DOHH2 (cell line): ENCODE measurements at regions not wholly inside any gene's neighbourhood (a gene's known extent, or its start where the extent isn't known, plus 50 kb on each side); places are given as distances from the start of the nearest gene placed in this dataset.

Experiments
- H3F3A ChIP-seq: fragments of 200-600 bp; sonication (generic), shearing (Covaris generic); 2 replicates; pipeline ENCODE4 v1.6.0; 2016; ENCODE audit warnings: antibody characterized with exemption, mild to moderate bottlenecking; ENCODE audit not compliant: control insufficient read depth, insufficient read depth
- H3K27ac ChIP-seq: fragments of 200-600 bp; sonication (generic); 2 replicates; pipeline ENCODE4 v1.5.1; 2014; ENCODE audit warnings: low read depth, mild to moderate bottlenecking, low read length, moderate library complexity
- H3K27me3 ChIP-seq: fragments of 200-600 bp; sonication (generic); 2 replicates; pipeline ENCODE4 v1.6.1; 2014; ENCODE audit warnings: mild to moderate bottlenecking, low read length, mixed read lengths; ENCODE audit not compliant: control insufficient read depth
- H3K36me3 ChIP-seq: fragments of 200-600 bp; sonication (generic); 2 replicates; pipeline ENCODE4 v1.6.1; 2014; ENCODE audit warnings: mild to moderate bottlenecking, low read length, moderate library complexity, mixed read lengths; ENCODE audit not compliant: control insufficient read depth
- H3K4me1 ChIP-seq: fragments of 200-600 bp; sonication (generic); 2 replicates; pipeline ENCODE4 v1.6.1; 2014; ENCODE audit warnings: mild to moderate bottlenecking, low read length, mixed read lengths; ENCODE audit not compliant: control insufficient read depth
- H3K4me2 ChIP-seq: fragments of 200-600 bp; sonication (generic); 2 replicates; pipeline ENCODE4 v1.6.0; 2014; ENCODE audit warnings: mild to moderate bottlenecking, low read length, moderate library complexity
- H3K4me3 ChIP-seq: fragments of 200-600 bp; sonication (generic); 2 replicates; pipeline ENCODE4 v1.5.1; 2014; ENCODE audit warnings: mild to moderate bottlenecking, low read length, mixed read lengths
- H3K79me2 ChIP-seq: fragments of 200-600 bp; sonication (generic); 2 replicates; pipeline ENCODE4 v1.6.1; 2014; ENCODE audit warnings: mild to moderate bottlenecking, low read length, mixed read lengths; ENCODE audit not compliant: control insufficient read depth
- H3K9me2 ChIP-seq: fragments of 200-600 bp; sonication (generic); replicated peaks from 2 replicates; pipeline ENCODE4 v1.6.1; 2014; ENCODE audit warnings: mild to moderate bottlenecking, low read length, mixed read lengths; ENCODE audit not compliant: control insufficient read depth
- H3K9me3 ChIP-seq: fragments of 200-600 bp; sonication (generic); 2 replicates; pipeline ENCODE4 v1.6.1; 2014; ENCODE audit warnings: antibody characterized with exemption, low read length, mixed read lengths; ENCODE audit not compliant: control insufficient read depth, insufficient read depth
- H4K20me1 ChIP-seq: fragments of 200-600 bp; sonication (generic); 2 replicates; pipeline ENCODE4 v1.6.0; 2014; ENCODE audit warnings: low read depth, mild to moderate bottlenecking, antibody characterized with exemption, low read length, moderate library complexity; ENCODE audit not compliant: control insufficient read depth, insufficient read depth
- EZH2phosphoT487 ChIP-seq: fragments of 200-600 bp; sonication (generic); IDR thresholded peaks from 2 replicates; pipeline ENCODE4 v1.6.1; 2017; ENCODE audit warnings: borderline replicate concordance, mild to moderate bottlenecking, antibody characterized with exemption, low read length, moderate library complexity, mixed read lengths
- TF ChIP-seq, protein P1 (sequence below): fragments of 200-600 bp; sonication (generic); IDR thresholded peaks from one replicate; pipeline ENCODE4 v1.5.1; 2014; ENCODE audit warnings: antibody characterized with exemption, mild to moderate bottlenecking, low read depth, low read length; ENCODE audit not compliant: poor library complexity, severe bottlenecking

DNA sequence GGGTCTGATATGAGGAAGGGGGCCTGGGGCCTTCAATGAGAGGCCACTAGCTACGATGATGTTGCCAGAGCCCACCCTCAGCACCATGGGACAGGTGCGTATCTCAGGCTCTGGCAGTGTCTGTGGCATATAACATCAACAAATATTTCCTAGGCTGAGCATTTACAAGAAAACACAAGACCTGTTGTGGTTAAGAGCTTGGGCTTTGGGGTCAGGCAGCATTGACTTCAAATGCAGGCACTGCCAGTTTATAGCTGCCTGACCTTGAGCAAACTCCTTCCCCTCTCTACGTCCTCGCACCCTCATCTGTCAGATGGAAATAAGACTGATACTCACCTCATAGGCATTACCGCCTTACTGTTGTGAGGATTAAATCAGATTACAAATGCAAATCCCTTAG is 156.0 kb downstream of the KATNAL1 start:
- H3K4me2 ChIP-seq, result no peak overlapping the region

DNA sequence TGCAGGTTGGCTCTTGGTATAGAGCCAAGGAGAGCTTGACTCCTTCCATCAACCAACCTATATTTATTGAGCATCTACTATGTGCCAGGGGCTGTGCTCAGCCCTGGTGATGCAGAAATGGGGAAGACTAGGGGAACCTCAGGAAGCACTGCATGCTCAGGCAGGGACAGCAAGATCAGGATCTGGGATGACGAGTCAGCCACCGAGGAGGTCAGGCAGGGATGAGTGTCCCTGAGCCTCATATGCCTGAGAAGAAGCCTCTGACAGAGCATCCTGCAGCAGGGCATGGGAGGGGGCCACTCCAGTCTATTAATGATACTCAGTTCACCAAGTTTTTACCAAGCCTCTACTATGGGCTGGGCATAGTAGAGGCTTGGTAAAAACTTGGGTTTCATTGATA is 158.1 kb downstream of the KATNAL1 start:
- Histone ChIP-seq H3F3A (no peaks in the 10 kb centered on the region), H4K20me1 (no peaks in the 10 kb centered on the region), H3K4me3 (no peak overlapping the region), H3K79me2 (no peaks in the 10 kb centered on the region), H3K27ac (no peak overlapping the region), H3K9me2 (no peaks in the 10 kb centered on the region), H3K36me3 (no peaks in the 10 kb centered on the region), H3K4me1 (peaks cover 39% of the 10 kb centered on the region), H3K27me3 (no peaks in the 10 kb centered on the region), H3K4me2 (no peak overlapping the region), H3K9me3 (peaks cover 8% of the 10 kb centered on the region)
- TF ChIP-seq EZH2phosphoT487, result no peak
- TF ChIP-seq, protein P1, sequence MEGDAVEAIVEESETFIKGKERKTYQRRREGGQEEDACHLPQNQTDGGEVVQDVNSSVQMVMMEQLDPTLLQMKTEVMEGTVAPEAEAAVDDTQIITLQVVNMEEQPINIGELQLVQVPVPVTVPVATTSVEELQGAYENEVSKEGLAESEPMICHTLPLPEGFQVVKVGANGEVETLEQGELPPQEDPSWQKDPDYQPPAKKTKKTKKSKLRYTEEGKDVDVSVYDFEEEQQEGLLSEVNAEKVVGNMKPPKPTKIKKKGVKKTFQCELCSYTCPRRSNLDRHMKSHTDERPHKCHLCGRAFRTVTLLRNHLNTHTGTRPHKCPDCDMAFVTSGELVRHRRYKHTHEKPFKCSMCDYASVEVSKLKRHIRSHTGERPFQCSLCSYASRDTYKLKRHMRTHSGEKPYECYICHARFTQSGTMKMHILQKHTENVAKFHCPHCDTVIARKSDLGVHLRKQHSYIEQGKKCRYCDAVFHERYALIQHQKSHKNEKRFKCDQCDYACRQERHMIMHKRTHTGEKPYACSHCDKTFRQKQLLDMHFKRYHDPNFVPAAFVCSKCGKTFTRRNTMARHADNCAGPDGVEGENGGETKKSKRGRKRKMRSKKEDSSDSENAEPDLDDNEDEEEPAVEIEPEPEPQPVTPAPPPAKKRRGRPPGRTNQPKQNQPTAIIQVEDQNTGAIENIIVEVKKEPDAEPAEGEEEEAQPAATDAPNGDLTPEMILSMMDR, result no peak

More for the DNA sequence above, 156.0 kb downstream of the KATNAL1 start:
- H3K9me2 ChIP-seq, result no peaks in the 10 kb centered on the region
- H3K27me3 ChIP-seq, result peaks cover 6% of the 10 kb centered on the region; the same call in 1 of the 2 replicates
- H3K4me3 ChIP-seq, result no peak overlapping the region
- H3F3A ChIP-seq, result no peaks in the 10 kb centered on the region
- no peaks in the 10 kb centered on the region for H3K9me3 ChIP-seq
- no peaks in the 10 kb centered on the region for H4K20me1 ChIP-seq
- H3K4me1 ChIP-seq, result peaks cover 39% of the 10 kb centered on the region
- no peak overlapping the region for H3K27ac ChIP-seq
- TF ChIP-seq, protein P1, result no peak
- H3K79me2 ChIP-seq, result no peaks in the 10 kb centered on the region
- no peaks in the 10 kb centered on the region for H3K36me3 ChIP-seq

DNA sequence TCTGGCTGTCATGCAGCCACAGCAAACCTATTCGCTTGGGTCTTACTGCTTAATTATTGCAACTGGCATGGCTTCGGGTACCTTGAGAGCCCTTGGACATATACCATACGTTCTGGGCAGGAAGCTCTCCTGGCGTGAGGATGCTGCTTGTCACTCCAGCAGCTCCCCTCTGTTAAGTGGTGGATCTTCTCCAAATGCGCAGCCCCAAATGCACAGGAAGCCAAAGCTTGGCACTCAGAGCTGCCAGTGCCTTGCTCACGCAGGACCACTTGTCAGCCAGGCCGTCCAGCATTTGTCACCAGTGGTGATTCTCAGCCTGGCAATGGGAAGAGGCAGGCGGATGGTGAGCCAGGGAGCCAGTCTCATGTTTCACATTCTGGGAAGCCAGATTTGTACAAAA is 158.6 kb downstream of the KATNAL1 start:
- Histone ChIP-seq H3K4me2 (no peak overlapping the region), H3K27ac (no peak overlapping the region)

More for the DNA sequence above, 158.6 kb downstream of the KATNAL1 start:
- Histone ChIP-seq H3K9me3 (peaks cover 12% of the 10 kb centered on the region), H3K9me2 (no peaks in the 10 kb centered on the region), H3K4me1 (peaks cover 39% of the 10 kb centered on the region), H3K79me2 (no peaks in the 10 kb centered on the region), H3K4me3 (no peak overlapping the region), H3K36me3 (no peaks in the 10 kb centered on the region), H3F3A (no peaks in the 10 kb centered on the region), H3K27me3 (no peaks in the 10 kb centered on the region), H4K20me1 (no peaks in the 10 kb centered on the region)
- no peak for TF ChIP-seq EZH2phosphoT487
- TF ChIP-seq, protein P1, result no peak
